Uterus (tissue), 2 donors: ENCODE measurements at regions not wholly inside any gene's neighbourhood (a gene's known extent, or its start where the extent isn't known, plus 50 kb on each side); places are given as distances from the start of the nearest gene placed in this dataset.

Experiments used
- POLR2A ChIP-seq, 2 donors: fragments of 450-650 bp; IDR thresholded peaks; one replicate each; pipeline ENCODE4 v1.6.1; 2016; ENCODE audit warnings: antibody characterized with exemption in 2 of 2, mild to moderate bottlenecking in 1 of 2, moderate library complexity in 1 of 2
- TF ChIP-seq, protein P1 (sequence below), 4 experiments: fragments of 200-600 bp in 2 of 4; fragments of 450-650 bp in 2 of 4; sonication (generic) in 2 of 4; IDR thresholded peaks; one replicate each; pipeline ENCODE4 v1.5.1; 2016 to 2019; ENCODE audit warnings: antibody characterized with exemption in 4 of 4, mild to moderate bottlenecking in 2 of 4, moderate library complexity in 1 of 4

GRCh38 chr3:124213641-124214040 is 221.7 kb upstream of the ROPN1 start:
- TF ChIP-seq, protein P1, sequence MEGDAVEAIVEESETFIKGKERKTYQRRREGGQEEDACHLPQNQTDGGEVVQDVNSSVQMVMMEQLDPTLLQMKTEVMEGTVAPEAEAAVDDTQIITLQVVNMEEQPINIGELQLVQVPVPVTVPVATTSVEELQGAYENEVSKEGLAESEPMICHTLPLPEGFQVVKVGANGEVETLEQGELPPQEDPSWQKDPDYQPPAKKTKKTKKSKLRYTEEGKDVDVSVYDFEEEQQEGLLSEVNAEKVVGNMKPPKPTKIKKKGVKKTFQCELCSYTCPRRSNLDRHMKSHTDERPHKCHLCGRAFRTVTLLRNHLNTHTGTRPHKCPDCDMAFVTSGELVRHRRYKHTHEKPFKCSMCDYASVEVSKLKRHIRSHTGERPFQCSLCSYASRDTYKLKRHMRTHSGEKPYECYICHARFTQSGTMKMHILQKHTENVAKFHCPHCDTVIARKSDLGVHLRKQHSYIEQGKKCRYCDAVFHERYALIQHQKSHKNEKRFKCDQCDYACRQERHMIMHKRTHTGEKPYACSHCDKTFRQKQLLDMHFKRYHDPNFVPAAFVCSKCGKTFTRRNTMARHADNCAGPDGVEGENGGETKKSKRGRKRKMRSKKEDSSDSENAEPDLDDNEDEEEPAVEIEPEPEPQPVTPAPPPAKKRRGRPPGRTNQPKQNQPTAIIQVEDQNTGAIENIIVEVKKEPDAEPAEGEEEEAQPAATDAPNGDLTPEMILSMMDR (IDR thresholded peaks at IDR 0.05), result no peak
- no peak for TF ChIP-seq POLR2A (IDR thresholded peaks at IDR 0.05)
